Psoas muscle (tissue), 7 donors: ENCODE measurements at regions not wholly inside any gene's neighbourhood (a gene's known extent, or its start where the extent isn't known, plus 50 kb on each side); places are given as distances from the start of the nearest gene placed in this dataset.

ENCODE experiments used
- ATAC-seq, 4 donors: fragments of 200-7000 bp; cut with Tn5 transposase; one replicate each; pipeline ENCODE4 v1.9.1; 2020; ENCODE audit warnings: moderate library complexity in 3 of 4, mild to moderate bottlenecking in 2 of 4
- DNase-seq, 2 donors: peaks; one replicate each; pipeline ENCODE4 v3.0.0-alpha.2; 2020
- H3K27ac ChIP-seq: fragments of 200-600 bp; one replicate; pipeline ENCODE4 v1.8.0; 2022
- H3K27me3 ChIP-seq, 3 donors: fragments of 200-600 bp in 1 of 3; one replicate each; pipeline versions ENCODE4 v1.6.1 to v1.8.0; 2013 to 2022; ENCODE audit warnings: low read length in 2 of 3, mild to moderate bottlenecking in 2 of 3, moderate library complexity in 1 of 3; ENCODE audit not compliant: insufficient read depth in 3 of 3
- H3K36me3 ChIP-seq, 2 donors: fragments of 200-600 bp in 1 of 2; one replicate each; pipeline versions ENCODE4 v1.6.1 to v1.8.0; 2013 to 2022; ENCODE audit warnings: low read depth in 1 of 2, mild to moderate bottlenecking in 1 of 2, moderate library complexity in 1 of 2; ENCODE audit not compliant: insufficient read depth in 1 of 2
- H3K4me1 ChIP-seq: fragments of 200-600 bp; one replicate; pipeline ENCODE4 v1.8.0; 2022
- H3K4me3 ChIP-seq: fragments of 200-600 bp; one replicate; pipeline ENCODE4 v1.8.0; 2022; ENCODE audit warnings: mild to moderate bottlenecking
- H3K9me3 ChIP-seq: fragments of 200-600 bp; one replicate; pipeline ENCODE4 v1.8.0; 2022
- CTCF ChIP-seq: fragments of 200-600 bp; IDR thresholded peaks from one replicate; pipeline ENCODE4 v1.8.0; 2022; ENCODE audit warnings: antibody characterized with exemption
- whole genome bisulfite sequencing, 3 donors: extraction: QIAGEN DNeasy Blood & Tissue Kit; methylation state at CpG; one replicate each; pipeline versions ENCODE4 v1.1.6 to v1.1.7; 2013; 5-methylcytosine and 5-hydroxymethylcytosine counted together
- intact Hi-C, 2 donors: fragments of 100-400 bp; cut with DNase I; formaldehyde crosslinking; loops; one replicate each; pipeline versions ENCODE4 v1.11.0 to v1.14.2; 2022
- donor health status: healthy with polysubstance abuse.
- donor health status: DM: no; HTN: no; CAD: no; lungs with moderate emphysema.
- donor health status: Bipolar disorder and iron deficiency.
- donor health status: healthy.
- donor health status: DM: yes; HTN: yes; CAD: no.
- donor health status: DM: no; HTN: no; CAD: no.
- donor health status: DM: yes; HTN: yes; CAD: no.

- no peaks in the 10 kb centered on the region for H3K36me3 ChIP-seq
- intact Hi-C loops, result no loop called here
- no peaks in the 10 kb centered on the region for H3K4me1 ChIP-seq
- DNase-seq (no peak), ATAC-seq (no peak)
- H3K27ac ChIP-seq, result no peak overlapping the region
- 92 to 96% (median 95%) methylated on average over 17 of the region's 17 CpGs for WGBS, 3 donors
- no peak overlapping the region for H3K4me3 ChIP-seq
- no peak for TF ChIP-seq CTCF
- no peaks in the 10 kb centered on the region for H3K27me3 ChIP-seq
- no peaks in the 10 kb centered on the region for H3K9me3 ChIP-seq
Observed at GRCh38 chr4:178812866-178813265, 1370.6 kb upstream of the AGA start.

- Histone ChIP-seq H3K9me3 (no peaks in the 10 kb centered on the region), H3K27ac (no peak overlapping the region), H3K27me3 (no peaks in the 10 kb centered on the region), H3K36me3 (no peaks in the 10 kb centered on the region), H3K4me1 (no peaks in the 10 kb centered on the region), H3K4me3 (no peak overlapping the region)
- WGBS, 3 donors, result 80 to 86% (median 81%) methylated on average over 2 of the region's 2 CpGs
- TF ChIP-seq CTCF, result no peak
- ATAC-seq (no peak), DNase-seq (no peak)
- intact Hi-C loops, result no loop called here
Observed at GRCh38 chr4:178814908-178815307, 1372.7 kb upstream of the AGA start.

GRCh38 chr4:178823673-178824295, 1381.5 kb upstream of the AGA start:
- no peaks in the 10 kb centered on the region for H3K36me3 ChIP-seq
- TF ChIP-seq CTCF, result no peak
- no peak for ATAC-seq
- intact Hi-C loops, result no loop called here
- no peak for DNase-seq
- no peaks in the 10 kb centered on the region for H3K4me1 ChIP-seq
- no peak overlapping the region for H3K4me3 ChIP-seq
- WGBS, 3 donors, result 74 to 84% (median 77%) methylated on average over 2 of the region's 2 CpGs
- no peak overlapping the region for H3K27ac ChIP-seq
- no peaks in the 10 kb centered on the region for H3K9me3 ChIP-seq
- no peaks in the 10 kb centered on the region for H3K27me3 ChIP-seq

DNA sequence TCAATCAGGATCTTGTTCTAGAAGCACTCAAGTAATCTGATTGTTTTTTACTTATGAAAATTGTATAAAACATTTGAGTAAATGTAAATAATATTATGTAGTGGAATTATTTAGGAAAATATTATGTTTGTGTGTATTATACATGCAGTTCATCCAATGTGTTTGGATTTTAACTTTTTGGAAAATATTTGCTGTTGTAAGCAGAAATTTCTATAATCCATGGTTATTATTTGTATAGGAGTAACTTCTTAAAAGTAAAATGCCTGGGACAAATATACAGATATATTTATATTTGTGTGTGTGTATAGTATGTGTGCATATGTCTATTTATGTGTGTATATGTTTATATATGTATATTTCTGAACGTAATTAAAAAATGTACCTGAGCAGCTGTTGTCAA, 1394.6 kb upstream of the AGA start:
- no peaks in the 10 kb centered on the region for H3K9me3 ChIP-seq
- DNase-seq (no peak), ATAC-seq (no peak)
- no peaks in the 10 kb centered on the region for H3K36me3 ChIP-seq
- no peaks in the 10 kb centered on the region for H3K4me1 ChIP-seq
- no peak overlapping the region for H3K27ac ChIP-seq
- H3K27me3 ChIP-seq, result no peaks in the 10 kb centered on the region
- H3K4me3 ChIP-seq, result no peak overlapping the region
- intact Hi-C loops, result no loop called here
- WGBS, 3 donors, result 78 to 81% (median 79%) methylated on average over 1 of the region's 1 CpG
- TF ChIP-seq CTCF, result no peak

GRCh38 chr4:178838776-178839175, 1396.5 kb upstream of the AGA start:
- WGBS, 3 donors, result 87 to 93% (median 89%) methylated on average over 2 of the region's 2 CpGs
- no peak for ATAC-seq
- DNase-seq, result no peak
- H3K27ac ChIP-seq, result no peak overlapping the region
- TF ChIP-seq CTCF, result no peak
- H3K9me3 ChIP-seq, result no peaks in the 10 kb centered on the region
- no peaks in the 10 kb centered on the region for H3K36me3 ChIP-seq
- intact Hi-C loops, result no loop called here
- no peaks in the 10 kb centered on the region for H3K27me3 ChIP-seq
- H3K4me3 ChIP-seq, result no peak overlapping the region
- no peaks in the 10 kb centered on the region for H3K4me1 ChIP-seq
